NCI-H2081 (cell line): ENCODE measurements at regions not wholly inside any gene's neighbourhood (a gene's known extent, or its start where the extent isn't known, plus 50 kb on each side); places are given as distances from the start of the nearest gene placed in this dataset.

Experiments used
- DNase-seq, 2 experiments: peaks; one replicate each; lab custom pipeline; 2025; lab: John Stamatoyannopoulos, UW

- no peak for DNase-seq
Measured at GRCh38 chr4:157514711-157515110, 294.2 kb downstream of the GRIA2 start.

GRCh38 chr4:157509341-157509740, 288.8 kb downstream of the GRIA2 start:
- DNase-seq = no peak

GRCh38 chr4:157502656-157503055, 282.1 kb downstream of the GRIA2 start:
- no peak for DNase-seq

GRCh38 chr4:157459785-157460184, 239.3 kb downstream of the GRIA2 start:
- DNase-seq = no peak

GRCh38 chr4:157447195-157447594, 226.7 kb downstream of the GRIA2 start:
- DNase-seq = no peak

GRCh38 chr4:157444014-157444413, 223.5 kb downstream of the GRIA2 start:
- DNase-seq = no peak

GRCh38 chr4:157443537-157443936, 223.0 kb downstream of the GRIA2 start:
- DNase-seq = no peak

GRCh38 chr4:157425897-157426296, 205.4 kb downstream of the GRIA2 start:
- no peak for DNase-seq

GRCh38 chr4:157423526-157424020, 203.0 kb downstream of the GRIA2 start:
- DNase-seq = no peak

- no peak for DNase-seq
Measured at GRCh38 chr4:157421365-157421764, 200.8 kb downstream of the GRIA2 start.
